ENCODE measurements at regions not wholly inside any gene's neighbourhood (a gene's known extent, or its start where the extent isn't known, plus 50 kb on each side); places are given as distances from the start of the nearest gene placed in this dataset.

- Histone ChIP-seq H3K36me3 (ENCODE audit: low read depth, low read length) (no peaks in the 10 kb centered on the region), H3K9me3 (ENCODE audit: low read length) (no peaks in the 10 kb centered on the region), H3F3A (ENCODE audit: low read length, unreplicated experiment) (no peaks in the 10 kb centered on the region), H3K4me2 (ENCODE audit: low read length) (no peak overlapping the region), H3K79me2 (ENCODE audit: low read length) (no peaks in the 10 kb centered on the region), H3K4me3 (ENCODE audit: low read length) (no peak overlapping the region), H3K9ac (ENCODE audit: low read length) (no peak overlapping the region), H3K27ac (ENCODE audit: low read length) (no peak overlapping the region), H4K20me1 (ENCODE audit: low read length) (no peaks in the 10 kb centered on the region), H3K9me2 (replicated peaks; ENCODE audit: low read length) (no peaks in the 10 kb centered on the region), H2AFZ (ENCODE audit: low read length) (no peak overlapping the region), H3K27me3 (ENCODE audit: low read length) (peaks cover 9% of the 10 kb centered on the region; the same call in 1 of the 2 replicates), H3K4me1 (ENCODE audit: insufficient read depth, low read length) (peaks cover 4% of the 10 kb centered on the region; the same call in 1 of the 2 replicates)
- POLR2A ChIA-PET (ENCODE audit: unreplicated experiment), result no interaction called here
- BruUV-seq (replicated peaks), result no TSS peak
- ATAC-seq, result no peak
- TF ChIP-seq EZH2phosphoT487 (IDR thresholded peaks at IDR 0.05; ENCODE audit: borderline replicate concordance, low read length) (no peak), CTCF (conservative IDR thresholded peaks at IDR 0.05; ENCODE audit: low read depth, low read length) (no peak), EZH2 (IDR thresholded peaks at IDR 0.05; ENCODE audit: low read length, unreplicated experiment) (no peak)
- CTCF ChIA-PET, result no interaction called here
- intact Hi-C loops (cut with micrococcal nuclease), result no loop called here
- no peak for DNase-seq
Observed at GRCh38 chr16:87543436-87544191, 50.8 kb upstream of the ZCCHC14 start.

GRCh38 chr16:87542531-87543102 lies 49.8 kb upstream of the ZCCHC14 start:
- intact Hi-C loops (cut with micrococcal nuclease), result no loop called here
- DNase-seq, result no peak

More at GRCh38 chr16:87542531-87543102, 49.8 kb upstream of the ZCCHC14 start:
- H3K27ac ChIP-seq (ENCODE audit: low read length), result no peak overlapping the region
- H3K79me2 ChIP-seq (ENCODE audit: low read length), result no peaks in the 10 kb centered on the region
- no peaks in the 10 kb centered on the region for H3F3A ChIP-seq (ENCODE audit: low read length, unreplicated experiment)
- no peak for ATAC-seq
- H3K9me3 ChIP-seq (ENCODE audit: low read length), result no peaks in the 10 kb centered on the region
- no peak overlapping the region for H2AFZ ChIP-seq (ENCODE audit: low read length)
- H4K20me1 ChIP-seq (ENCODE audit: low read length), result no peaks in the 10 kb centered on the region
- TF ChIP-seq CTCF (conservative IDR thresholded peaks at IDR 0.05; ENCODE audit: low read depth, low read length) (no peak), EZH2 (IDR thresholded peaks at IDR 0.05; ENCODE audit: low read length, unreplicated experiment) (no peak), EZH2phosphoT487 (IDR thresholded peaks at IDR 0.05; ENCODE audit: borderline replicate concordance, low read length) (no peak)
- H3K9ac ChIP-seq (ENCODE audit: low read length), result no peak overlapping the region
- H3K4me1 ChIP-seq (ENCODE audit: insufficient read depth, low read length), result peaks cover 4% of the 10 kb centered on the region; the same call in 1 of the 2 replicates
- no peaks in the 10 kb centered on the region for H3K36me3 ChIP-seq (ENCODE audit: low read depth, low read length)
- H3K4me3 ChIP-seq (ENCODE audit: low read length), result no peak overlapping the region
- ChIA-PET POLR2A (ENCODE audit: unreplicated experiment) (no interaction called here), CTCF (no interaction called here)
- no TSS peak for BruUV-seq (replicated peaks)
- no peaks in the 10 kb centered on the region for H3K9me2 ChIP-seq (replicated peaks; ENCODE audit: low read length)
- H3K27me3 ChIP-seq (ENCODE audit: low read length), result peaks cover 9% of the 10 kb centered on the region; the same call in 1 of the 2 replicates
- no peak overlapping the region for H3K4me2 ChIP-seq (ENCODE audit: low read length)
